PC-3 (cell line): ENCODE measurements at regions not wholly inside any gene's neighbourhood (a gene's known extent, or its start where the extent isn't known, plus 50 kb on each side); places are given as distances from the start of the nearest gene placed in this dataset.

Experiments used
- ATAC-seq: fragments of 200-7000 bp; cut with Tn5 transposase; 2 replicates; pipeline ENCODE4 v1.9.1; 2020; ENCODE audit warnings: mild to moderate bottlenecking, moderate library complexity
- BruUV-seq: library from RNA; stranded (reverse); fragments of 400-500 nt; replicated peaks from 2 replicates; lab custom pipeline; 2021; lab: Mats Ljungman, UMichigan
- CTCF ChIA-PET: fragments of 300-600 bp; sonication (Branson Sonifier 250); formaldehyde crosslinking; loops from one replicate; lab custom pipeline; 2022; ENCODE audit warnings: antibody characterized with exemption; lab: Charles Lee
- POLR2A ChIA-PET: fragments of 300-600 bp; sonication (Branson Sonifier 250); formaldehyde crosslinking; loops from one replicate; lab custom pipeline; 2022; ENCODE audit warnings: antibody characterized with exemption; ENCODE audit not compliant: unreplicated experiment; lab: Charles Lee
- DNase-seq: peaks from one replicate; pipeline ENCODE4 v3.0.0-alpha.2; 2015
- H2AFZ ChIP-seq: fragments of 300-600 bp; sonication (generic); 2 replicates; pipeline ENCODE4 v1.6.0; 2016; ENCODE audit warnings: antibody characterized with exemption, low read length
- H3F3A ChIP-seq: fragments of 300-600 bp; sonication (generic); one replicate; pipeline ENCODE4 v1.6.0; 2017; ENCODE audit warnings: antibody characterized with exemption, low read length, control low read depth, mild to moderate bottlenecking; ENCODE audit not compliant: unreplicated experiment
- H3K27ac ChIP-seq: fragments of 300-600 bp; sonication (generic); 2 replicates; pipeline ENCODE4 v1.5.1; 2016; ENCODE audit warnings: mild to moderate bottlenecking, low read length
- H3K27me3 ChIP-seq: fragments of 300-600 bp; sonication (generic); 2 replicates; pipeline ENCODE4 v1.6.1; 2016; ENCODE audit warnings: low read length, mixed read lengths
- H3K36me3 ChIP-seq: fragments of 300-600 bp; sonication (generic); 2 replicates; pipeline ENCODE4 v1.6.1; 2016; ENCODE audit warnings: low read depth, mixed run types, low read length, mixed read lengths
- H3K4me1 ChIP-seq: fragments of 300-600 bp; sonication (generic); 2 replicates; pipeline ENCODE4 v1.5.1; 2016; ENCODE audit warnings: low read length; ENCODE audit not compliant: insufficient read depth
- H3K4me2 ChIP-seq: fragments of 300-600 bp; sonication (generic); 2 replicates; pipeline ENCODE4 v1.6.0; 2016; ENCODE audit warnings: low read length
- H3K4me3 ChIP-seq: fragments of 300-600 bp; sonication (generic); 2 replicates; pipeline ENCODE4 v1.5.1; 2016; ENCODE audit warnings: mild to moderate bottlenecking, low read length, mixed read lengths
- H3K79me2 ChIP-seq: fragments of 300-600 bp; sonication (generic); 2 replicates; pipeline ENCODE4 v1.6.1; 2017; ENCODE audit warnings: low read length, mixed read lengths
- H3K9ac ChIP-seq: fragments of 300-600 bp; sonication (generic); 2 replicates; pipeline ENCODE4 v1.6.0; 2016; ENCODE audit warnings: mild to moderate bottlenecking, low read length
- H3K9me2 ChIP-seq: fragments of 300-600 bp; sonication (generic); replicated peaks from 2 replicates; pipeline ENCODE4 v1.6.1; 2016; ENCODE audit warnings: mixed run types, low read length, mixed read lengths
- H3K9me3 ChIP-seq: fragments of 300-600 bp; sonication (generic); 2 replicates; pipeline ENCODE4 v1.6.1; 2016; ENCODE audit warnings: low read length, mixed read lengths
- H4K20me1 ChIP-seq: fragments of 300-600 bp; sonication (generic); 2 replicates; pipeline ENCODE4 v1.6.1; 2016; ENCODE audit warnings: low read length, mixed read lengths
- CTCF ChIP-seq: fragments of 300-600 bp; sonication (generic); conservative IDR thresholded peaks from 2 replicates; pipeline ENCODE4 v1.5.1; 2017; ENCODE audit warnings: antibody characterized with exemption, low read depth, mild to moderate bottlenecking, low read length
- EZH2 ChIP-seq: fragments of 300-600 bp; sonication (generic); IDR thresholded peaks from one replicate; pipeline ENCODE4 v1.6.1; 2017; ENCODE audit warnings: antibody characterized with exemption, mild to moderate bottlenecking, low read length; ENCODE audit not compliant: unreplicated experiment
- EZH2phosphoT487 ChIP-seq: fragments of 300-600 bp; sonication (generic); IDR thresholded peaks from 2 replicates; pipeline ENCODE4 v1.6.1; 2018; ENCODE audit warnings: mild to moderate bottlenecking, antibody characterized with exemption, low read length, borderline replicate concordance
- intact Hi-C: fragments of 100-400 bp; cut with micrococcal nuclease; formaldehyde crosslinking; loops from 2 replicates; pipeline ENCODE4 v1.9.0; 2023

- no peaks in the 10 kb centered on the region for H3F3A ChIP-seq
- DNase-seq (no peak), ATAC-seq (no peak)
- no peak overlapping the region for H3K4me2 ChIP-seq
- POLR2A ChIA-PET: no interaction called here
- no TSS peak for BruUV-seq
- no peaks in the 10 kb centered on the region for H3K4me1 ChIP-seq
- no peak overlapping the region for H3K27ac ChIP-seq
- no peaks in the 10 kb centered on the region for H3K9me3 ChIP-seq
- no peaks in the 10 kb centered on the region for H3K79me2 ChIP-seq
- H2AFZ ChIP-seq: no peak overlapping the region
- H3K27me3 ChIP-seq: peaks cover 74% of the 10 kb centered on the region
- no peak overlapping the region for H3K4me3 ChIP-seq
- H3K9ac ChIP-seq: no peak overlapping the region
- no peaks in the 10 kb centered on the region for H4K20me1 ChIP-seq
- intact Hi-C loops: no loop called here
- H3K9me2 ChIP-seq: no peaks in the 10 kb centered on the region
- TF ChIP-seq EZH2 (no peak), EZH2phosphoT487 (no peak)
- CTCF ChIA-PET: no interaction called here
- H3K36me3 ChIP-seq: no peaks in the 10 kb centered on the region
These were observed 59.1 kb upstream of the PDX1 start for GRCh38 chr13:27860743-27861142.

DNA sequence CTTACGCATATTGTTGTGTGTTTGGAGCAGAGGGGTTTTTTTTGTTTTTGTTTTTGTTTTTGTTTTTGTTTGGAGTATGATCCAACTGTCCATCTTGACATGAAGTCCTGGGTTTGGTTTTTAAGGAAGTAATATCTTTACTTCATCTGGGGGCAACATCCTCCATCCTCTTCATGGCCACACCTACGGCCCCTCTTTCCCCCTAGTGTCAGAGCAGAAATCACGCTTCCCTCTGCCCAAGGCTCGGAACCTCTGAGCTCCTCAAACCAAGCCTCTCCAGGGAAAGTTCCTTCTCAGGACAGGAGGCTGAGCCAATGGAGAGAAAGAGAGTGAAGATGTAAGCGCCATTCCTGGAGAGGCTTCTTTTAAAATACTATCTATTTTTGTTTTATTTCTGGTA lies 58.6 kb upstream of the PDX1 start:
- H3K27me3 ChIP-seq: peaks cover 75% of the 10 kb centered on the region
- no peaks in the 10 kb centered on the region for H3F3A ChIP-seq
- intact Hi-C loops: no loop called here
- no peak overlapping the region for H3K9ac ChIP-seq
- H3K27ac ChIP-seq: no peak overlapping the region
- BruUV-seq: no TSS peak
- H3K36me3 ChIP-seq: no peaks in the 10 kb centered on the region
- no peak for ATAC-seq
- no peaks in the 10 kb centered on the region for H3K9me3 ChIP-seq
- no peaks in the 10 kb centered on the region for H3K79me2 ChIP-seq
- H4K20me1 ChIP-seq: no peaks in the 10 kb centered on the region
- ChIA-PET POLR2A (no interaction called here), CTCF (no interaction called here)
- TF ChIP-seq EZH2: no peak
- no peak overlapping the region for H2AFZ ChIP-seq
- H3K4me3 ChIP-seq: no peak overlapping the region
- H3K4me1 ChIP-seq: no peaks in the 10 kb centered on the region
- H3K4me2 ChIP-seq: no peak overlapping the region
- no peaks in the 10 kb centered on the region for H3K9me2 ChIP-seq
- no peak for DNase-seq

DNA sequence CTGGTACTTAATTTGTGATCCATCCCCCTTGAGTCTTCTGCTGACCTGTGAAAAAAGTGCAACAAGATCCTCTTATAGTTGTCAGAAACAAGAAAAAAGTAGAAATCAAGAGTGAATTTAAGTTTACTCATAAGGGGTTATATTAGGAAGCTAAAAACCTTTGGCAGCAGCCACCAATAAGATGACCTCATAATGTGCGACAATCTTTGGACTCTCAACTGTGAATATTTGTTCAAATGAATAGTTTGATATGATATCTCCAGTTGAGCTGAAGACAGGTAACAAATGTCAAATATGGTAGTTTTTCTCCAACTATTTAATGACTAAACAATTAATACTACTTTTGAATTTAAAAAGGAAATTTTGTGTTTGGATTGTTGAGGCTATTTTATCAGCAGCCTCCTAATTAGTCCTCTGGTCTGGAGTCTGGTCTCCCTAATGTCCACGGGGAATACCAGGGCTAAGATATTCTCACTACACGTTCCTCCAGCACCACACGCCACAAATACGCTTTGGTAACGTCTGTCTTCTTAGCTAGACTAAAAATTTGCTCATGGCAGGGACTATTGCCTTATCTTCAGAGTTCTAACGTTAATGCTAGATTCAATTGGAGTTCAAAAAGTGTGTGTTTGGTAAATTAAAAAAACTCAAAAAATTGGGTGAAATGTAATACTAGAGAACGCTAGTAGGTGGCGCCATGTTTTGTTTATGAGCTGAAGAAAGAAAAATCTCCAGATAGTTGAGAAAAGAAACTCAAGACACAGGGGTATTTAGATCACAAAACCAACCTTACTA lies 51.0 kb upstream of the PDX1 start:
- no peak overlapping the region for H3K27ac ChIP-seq
- no peak overlapping the region for H3K9ac ChIP-seq
- intact Hi-C loops: loop anchor here (1.0 kb wide), 2 partner anchors 84 to 115 kb away; no protein-coding TSS in a partner anchor
- peak; percentile 42 for DNase-seq
- no peaks in the 10 kb centered on the region for H4K20me1 ChIP-seq
- H3F3A ChIP-seq: no peaks in the 10 kb centered on the region
- no peaks in the 10 kb centered on the region for H3K9me3 ChIP-seq
- H3K4me3 ChIP-seq: no peak overlapping the region
- H3K4me1 ChIP-seq: no peaks in the 10 kb centered on the region
- CTCF ChIA-PET: interaction anchor here (0.5 to 1.4 kb wide), 5 partner anchors 12 to 116 kb away, joined by 3 to 11 read pairs (median 4); no protein-coding TSS in a partner anchor
- no peaks in the 10 kb centered on the region for H3K79me2 ChIP-seq
- no TSS peak for BruUV-seq
- no peak for ATAC-seq
- H2AFZ ChIP-seq: peak overlapping the region; percentile 47; the same call in 1 of the 2 replicates
- TF ChIP-seq EZH2: no peak
- peak; percentile 74 for TF ChIP-seq CTCF
- H3K9me2 ChIP-seq: no peaks in the 10 kb centered on the region
- POLR2A ChIA-PET: no interaction called here
- 0 out of 2 replicates have a peak overlapping the region, but pooled peaks have one; percentile 25 for H3K4me2 ChIP-seq
- peaks cover 39% of the 10 kb centered on the region for H3K27me3 ChIP-seq
- H3K36me3 ChIP-seq: no peaks in the 10 kb centered on the region
